ENCODE measurements at regions not wholly inside any gene's neighbourhood (a gene's known extent, or its start where the extent isn't known, plus 50 kb on each side); places are given as distances from the start of the nearest gene placed in this dataset.

DNA sequence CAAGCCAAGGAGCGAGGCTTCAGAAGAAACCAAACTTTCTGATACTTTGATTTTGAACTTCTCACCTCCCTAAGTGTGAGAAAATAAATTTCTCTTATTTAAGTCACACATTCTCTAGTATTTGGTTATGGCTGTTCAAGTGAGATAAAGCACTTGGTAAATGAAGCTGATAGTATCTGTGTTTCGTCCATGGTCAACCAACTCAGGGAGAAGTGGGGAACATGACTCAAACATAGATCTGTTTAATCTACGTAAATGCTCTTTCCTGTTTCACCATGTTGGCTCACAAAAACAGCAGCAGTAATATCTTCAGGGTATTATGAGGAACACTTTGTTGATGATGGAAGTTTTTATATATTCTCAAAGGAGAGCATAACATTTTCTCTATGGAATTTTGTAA, 2167.2 kb upstream of the C9orf72 start:
- Histone ChIP-seq H2AFZ (ENCODE audit: low read length) (no peak overlapping the region), H3K27me3 (replicated peaks in 1 of 4; ENCODE audit: control insufficient read depth in 3 of 4, extremely low read depth in 1 of 4, insufficient read depth in 3 of 4, low read length in 3 of 4) (no peaks in the 10 kb centered on the region), H2BK20ac (ENCODE audit: low read length) (no peak overlapping the region), H3K79me1 (ENCODE audit: low read depth, low read length) (no peaks in the 10 kb centered on the region), H3K79me2 (ENCODE audit: control insufficient read depth in 1 of 2, insufficient read depth in 2 of 2, low read length in 2 of 2) (no peaks in the 10 kb centered on the region), H3K4me1 (replicated peaks in 1 of 4; ENCODE audit: control insufficient read depth in 3 of 4, insufficient read depth in 4 of 4, low read length in 3 of 4) (no peaks in the 10 kb centered on the region), H4K8ac (ENCODE audit: extremely low read depth, insufficient read depth, low read length) (no peak overlapping the region), H3K56ac (replicated peaks; ENCODE audit: insufficient read length, low read depth, low read length) (no peak overlapping the region), H3K36me3 (ENCODE audit: control insufficient read depth in 2 of 4, insufficient read depth in 4 of 4, low read length in 3 of 4) (no peaks in the 10 kb centered on the region), H3K27ac (ENCODE audit: low read depth, low read length) (no peak overlapping the region), H3K4ac (replicated peaks; ENCODE audit: insufficient read length, low read depth, low read length) (no peak overlapping the region), H3K9me3 (ENCODE audit: insufficient read depth in 2 of 2, low read depth in 1 of 2, low read length in 1 of 2) (no peaks in the 10 kb centered on the region), H3K9ac (replicated peaks in 1 of 4; ENCODE audit: extremely low read depth in 1 of 4, low read depth in 3 of 4, low read length in 3 of 4) (no peak overlapping the region), H4K91ac (replicated peaks; ENCODE audit: insufficient read length, low read length) (no peak overlapping the region), H2BK120ac (replicated peaks; ENCODE audit: low read depth, low read length) (no peak overlapping the region), H3K23ac (ENCODE audit: insufficient read length) (no peak overlapping the region), H2BK15ac (ENCODE audit: low read length) (no peak overlapping the region), H3K14ac (ENCODE audit: insufficient read length) (no peak overlapping the region), H3K23me2 (ENCODE audit: low read depth, low read length) (no peaks in the 10 kb centered on the region), H3K4me2 (ENCODE audit: insufficient read depth in 1 of 2, low read depth in 2 of 2, low read length in 2 of 2) (no peak overlapping the region), H4K5ac (ENCODE audit: insufficient read length, low read depth, low read length) (no peak overlapping the region), H2BK5ac (ENCODE audit: low read depth, low read length) (no peak overlapping the region), H2AK5ac (ENCODE audit: low read depth, low read length) (no peak overlapping the region), H3K18ac (ENCODE audit: extremely low read depth, low read length) (no peak overlapping the region), H3K4me3 (ENCODE audit: extremely low read depth in 1 of 4, insufficient read depth in 2 of 4, low read depth in 3 of 4, low read length in 4 of 4) (no peak overlapping the region), H4K20me1 (replicated peaks in 1 of 2; ENCODE audit: control insufficient read depth in 1 of 2, insufficient read depth in 2 of 2, low read length in 2 of 2) (no peaks in the 10 kb centered on the region), H2BK12ac (ENCODE audit: low read depth, low read length) (no peak overlapping the region)
- TF ChIP-seq SIX5 (IDR thresholded peaks at IDR 0.05; ENCODE audit: low read depth, low read length) = no peak
- TF ChIP-seq NANOG (IDR thresholded peaks at IDR 0.05; ENCODE audit: insufficient read depth, low read depth, low read length, poor library complexity, severe bottlenecking) = no peak
- no peak for TF ChIP-seq POLR2AphosphoS5 (IDR thresholded peaks at IDR 0.05; ENCODE audit: low read depth, low read length)
- TF ChIP-seq POU5F1 (IDR thresholded peaks at IDR 0.05; ENCODE audit: low read depth, low read length) = no peak
- no peak for TF ChIP-seq SIRT6 (IDR thresholded peaks at IDR 0.05; ENCODE audit: low read length)
- TF ChIP-seq NRF1 (IDR thresholded peaks at IDR 0.05; ENCODE audit: low read depth, low read length) = no peak
- TF ChIP-seq, protein P1, sequence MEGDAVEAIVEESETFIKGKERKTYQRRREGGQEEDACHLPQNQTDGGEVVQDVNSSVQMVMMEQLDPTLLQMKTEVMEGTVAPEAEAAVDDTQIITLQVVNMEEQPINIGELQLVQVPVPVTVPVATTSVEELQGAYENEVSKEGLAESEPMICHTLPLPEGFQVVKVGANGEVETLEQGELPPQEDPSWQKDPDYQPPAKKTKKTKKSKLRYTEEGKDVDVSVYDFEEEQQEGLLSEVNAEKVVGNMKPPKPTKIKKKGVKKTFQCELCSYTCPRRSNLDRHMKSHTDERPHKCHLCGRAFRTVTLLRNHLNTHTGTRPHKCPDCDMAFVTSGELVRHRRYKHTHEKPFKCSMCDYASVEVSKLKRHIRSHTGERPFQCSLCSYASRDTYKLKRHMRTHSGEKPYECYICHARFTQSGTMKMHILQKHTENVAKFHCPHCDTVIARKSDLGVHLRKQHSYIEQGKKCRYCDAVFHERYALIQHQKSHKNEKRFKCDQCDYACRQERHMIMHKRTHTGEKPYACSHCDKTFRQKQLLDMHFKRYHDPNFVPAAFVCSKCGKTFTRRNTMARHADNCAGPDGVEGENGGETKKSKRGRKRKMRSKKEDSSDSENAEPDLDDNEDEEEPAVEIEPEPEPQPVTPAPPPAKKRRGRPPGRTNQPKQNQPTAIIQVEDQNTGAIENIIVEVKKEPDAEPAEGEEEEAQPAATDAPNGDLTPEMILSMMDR (IDR thresholded peaks at IDR 0.05; ENCODE audit: control extremely low read depth in 1 of 3, insufficient read depth in 1 of 3, low read depth in 1 of 3, low read length in 3 of 3) = no peak
- FAIRE-seq = no peak
- 93% methylated on average over 3 of the region's 3 CpGs; no CpG with 5 or more reads in 1 of the 2 experiments for WGBS, 2 experiments (ENCODE audit: extremely low coverage in 1 of 2, insufficient coverage in 1 of 2, insufficient read length in 1 of 2, insufficient replicate concordance in 2 of 2, low coverage in 1 of 2, low lambda C conversion rate in 2 of 2, missing lambda C conversion rate in 1 of 2)
- ChIA-PET POLR2A (ENCODE audit: partially characterized antibody) (no interaction called here), CTCF (ENCODE audit: partially characterized antibody) (no interaction called here)
- DNase-seq (ENCODE audit: low read depth in 1 of 2, low spot score in 2 of 2) = no peak
